ENCODE measurements at regions not wholly inside any gene's neighbourhood (a gene's known extent, or its start where the extent isn't known, plus 50 kb on each side); places are given as distances from the start of the nearest gene placed in this dataset.

- H4K20me1 ChIP-seq (ENCODE audit: control insufficient read depth, extremely low read depth, insufficient read depth, low read length): no peaks in the 10 kb centered on the region
- peak overlapping the region; percentile 85 for H3K4me2 ChIP-seq (ENCODE audit: control insufficient read depth, extremely low read depth, insufficient read depth, low read depth, low read length)
- no peaks in the 10 kb centered on the region for H3K9me3 ChIP-seq (ENCODE audit: control insufficient read depth, low read depth, low read length)
- no peak for DNase-seq (ENCODE audit: low read depth, low spot score)
- H3K9me1 ChIP-seq (ENCODE audit: control insufficient read depth, extremely low read depth, insufficient read depth, low read length): no peaks in the 10 kb centered on the region
- TF ChIP-seq EZH2 (IDR thresholded peaks at IDR 0.05; ENCODE audit: low read length) (no peak), CTCF (optimal IDR thresholded peaks at IDR 0.05 in 1 of 3, IDR thresholded peaks at IDR 0.05 in 1 of 3, conservative IDR thresholded peaks at IDR 0.05 in 1 of 3; ENCODE audit: extremely low read depth in 1 of 3, insufficient read depth in 2 of 3, low read length in 3 of 3) (no peak)
- H3K4me3 ChIP-seq (ENCODE audit: control insufficient read depth in 2 of 3, extremely low read depth in 1 of 3, insufficient read depth in 2 of 3, low read depth in 1 of 3, low read length in 3 of 3): peak overlapping the region in 1 of 3 experiments; percentile 15
- H2AFZ ChIP-seq (ENCODE audit: control insufficient read depth, low read length): no peak overlapping the region
- FAIRE-seq: no peak
- H3K36me3 ChIP-seq (ENCODE audit: control insufficient read depth in 2 of 2, extremely low read depth in 1 of 2, insufficient read depth in 2 of 2, low read length in 2 of 2): peaks cover 1 to 14% of the 10 kb centered on the region in 2 experiments
- H3K27ac ChIP-seq (ENCODE audit: control insufficient read depth, insufficient read depth, low read length): peak overlapping the region; percentile 91
- H3K79me2 ChIP-seq (ENCODE audit: control insufficient read depth, insufficient read depth, low read length): peaks cover 70% of the 10 kb centered on the region
- H3K27me3 ChIP-seq (ENCODE audit: control insufficient read depth, extremely low read depth, insufficient read depth, low read length): no peaks in the 10 kb centered on the region
- H3K9ac ChIP-seq (ENCODE audit: control insufficient read depth, extremely low read depth, insufficient read depth, low read length): peak overlapping the region; percentile 7
- H3K4me1 ChIP-seq (ENCODE audit: control insufficient read depth, extremely low read depth, insufficient read depth, low read length): peaks cover 60% of the 10 kb centered on the region
- dilution Hi-C loops (cut with MboI; ENCODE audit: extremely low pct_ligation_motif_present, low sequenced_read_pairs): no loop called here
These were observed 572.9 kb upstream of the DIPK2B start for GRCh38 chrX:45773572-45773971.

- no peaks in the 10 kb centered on the region for H3K27me3 ChIP-seq (ENCODE audit: control insufficient read depth, extremely low read depth, insufficient read depth, low read length)
- H3K27ac ChIP-seq (ENCODE audit: control insufficient read depth, insufficient read depth, low read length): peak overlapping the region; percentile 91
- H4K20me1 ChIP-seq (ENCODE audit: control insufficient read depth, extremely low read depth, insufficient read depth, low read length): no peaks in the 10 kb centered on the region
- H3K9me1 ChIP-seq (ENCODE audit: control insufficient read depth, extremely low read depth, insufficient read depth, low read length): no peaks in the 10 kb centered on the region
- no peaks in the 10 kb centered on the region for H3K9me3 ChIP-seq (ENCODE audit: control insufficient read depth, low read depth, low read length)
- peak overlapping the region; percentile 61 to 82 (median 78) for H3K4me3 ChIP-seq (ENCODE audit: control insufficient read depth in 2 of 3, extremely low read depth in 1 of 3, insufficient read depth in 2 of 3, low read depth in 1 of 3, low read length in 3 of 3)
- H3K79me2 ChIP-seq (ENCODE audit: control insufficient read depth, insufficient read depth, low read length): peaks cover 74% of the 10 kb centered on the region
- H3K4me2 ChIP-seq (ENCODE audit: control insufficient read depth, extremely low read depth, insufficient read depth, low read depth, low read length): peak overlapping the region; percentile 85
- TF ChIP-seq EZH2 (IDR thresholded peaks at IDR 0.05; ENCODE audit: low read length) (no peak), CTCF (optimal IDR thresholded peaks at IDR 0.05 in 1 of 3, IDR thresholded peaks at IDR 0.05 in 1 of 3, conservative IDR thresholded peaks at IDR 0.05 in 1 of 3; ENCODE audit: extremely low read depth in 1 of 3, insufficient read depth in 2 of 3, low read length in 3 of 3) (no peak)
- dilution Hi-C loops (cut with MboI; ENCODE audit: extremely low pct_ligation_motif_present, low sequenced_read_pairs): no loop called here
- H2AFZ ChIP-seq (ENCODE audit: control insufficient read depth, low read length): no peak overlapping the region
- FAIRE-seq (peak; percentile 80), DNase-seq (ENCODE audit: low read depth, low spot score) (no peak)
- H3K9ac ChIP-seq (ENCODE audit: control insufficient read depth, extremely low read depth, insufficient read depth, low read length): peak overlapping the region; percentile 87
- peaks cover 45% of the 10 kb centered on the region for H3K4me1 ChIP-seq (ENCODE audit: control insufficient read depth, extremely low read depth, insufficient read depth, low read length)
- peaks cover 1 to 10% of the 10 kb centered on the region in 2 experiments for H3K36me3 ChIP-seq (ENCODE audit: control insufficient read depth in 2 of 2, extremely low read depth in 1 of 2, insufficient read depth in 2 of 2, low read length in 2 of 2)
These were observed 571.1 kb upstream of the DIPK2B start for GRCh38 chrX:45771560-45772340.
